Muscle layer of duodenum (tissue), 2 donors: ENCODE measurements at regions not wholly inside any gene's neighbourhood (a gene's known extent, or its start where the extent isn't known, plus 50 kb on each side); places are given as distances from the start of the nearest gene placed in this dataset.

ENCODE experiments used
- H3K27ac ChIP-seq: one replicate; pipeline ENCODE4 v1.7.0; 2013; ENCODE audit warnings: mild to moderate bottlenecking, low read length
- H3K27me3 ChIP-seq: one replicate; pipeline ENCODE4 v1.7.0; 2013; ENCODE audit warnings: low read depth, mild to moderate bottlenecking, control low read depth, low read length
- H3K36me3 ChIP-seq, 2 donors: one replicate each; pipeline ENCODE4 v1.7.0; 2013; ENCODE audit warnings: low read length in 2 of 2, control low read depth in 1 of 2, mild to moderate bottlenecking in 1 of 2; ENCODE audit not compliant: insufficient read depth in 2 of 2, control insufficient read depth in 1 of 2
- H3K4me1 ChIP-seq, 2 donors: one replicate each; pipeline ENCODE4 v1.7.0; 2013; ENCODE audit warnings: low read length in 2 of 2, mild to moderate bottlenecking in 2 of 2, control low read depth in 1 of 2, moderate library complexity in 1 of 2; ENCODE audit not compliant: insufficient read depth in 2 of 2, control insufficient read depth in 1 of 2
- H3K4me3 ChIP-seq, 2 donors: one replicate each; pipeline ENCODE4 v1.7.0; 2013; ENCODE audit warnings: low read length in 2 of 2, low read depth in 1 of 2, mild to moderate bottlenecking in 1 of 2
- H3K9me3 ChIP-seq, 2 donors: one replicate each; pipeline ENCODE4 v1.7.0; 2013; ENCODE audit warnings: low read length in 2 of 2, control low read depth in 1 of 2, mild to moderate bottlenecking in 1 of 2; ENCODE audit not compliant: control insufficient read depth in 1 of 2
- donor health status: healthy.

DNA sequence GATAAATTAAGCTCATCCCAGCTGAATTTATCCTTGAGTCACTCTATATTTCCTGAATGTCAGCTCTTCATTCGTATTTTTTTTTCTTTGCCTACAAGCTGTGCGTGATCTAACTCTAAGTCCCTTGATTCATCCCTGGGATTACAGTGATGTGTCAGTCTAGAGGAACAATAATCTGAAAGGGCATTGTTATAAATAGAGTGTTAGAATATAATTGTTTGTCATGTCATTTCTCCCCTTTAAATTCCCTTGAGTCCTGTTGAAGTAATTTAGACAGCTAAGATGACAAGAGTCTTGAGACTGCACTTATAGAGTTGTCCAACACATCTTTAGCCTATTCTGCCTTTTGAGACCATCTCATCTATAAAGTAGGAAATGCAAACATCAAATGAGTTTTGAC lies 621.8 kb downstream of the ZIC1 start:
- Histone ChIP-seq H3K36me3 (no peaks in the 10 kb centered on the region), H3K4me3 (no peak overlapping the region)

DNA sequence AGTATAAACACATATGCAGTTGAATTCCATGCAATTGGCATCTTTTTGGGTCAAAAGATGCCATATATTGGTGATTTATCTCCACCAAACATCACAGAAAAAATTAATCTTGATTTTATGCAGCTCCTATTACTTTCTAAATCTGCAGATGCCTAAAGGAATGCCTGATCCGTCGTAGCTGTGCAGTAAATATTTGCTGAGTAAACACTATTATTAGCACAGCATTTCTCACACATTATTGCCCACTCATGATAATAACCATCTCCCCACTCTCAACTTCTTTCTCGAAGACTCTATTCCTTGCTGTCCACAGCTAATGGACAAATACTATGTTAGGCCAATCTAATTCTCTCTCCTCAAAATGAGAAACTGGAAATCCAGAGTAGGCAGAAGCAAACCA lies 625.2 kb downstream of the ZIC1 start:
- no peaks in the 10 kb centered on the region for H3K27me3 ChIP-seq
- no peaks in the 10 kb centered on the region for H3K36me3 ChIP-seq
- no peaks in the 10 kb centered on the region for H3K4me1 ChIP-seq
- H3K9me3 ChIP-seq = no peaks in the 10 kb centered on the region
- no peak overlapping the region for H3K27ac ChIP-seq
- no peak overlapping the region for H3K4me3 ChIP-seq

More for the DNA sequence above, 621.8 kb downstream of the ZIC1 start:
- Histone ChIP-seq H3K27ac (no peak overlapping the region), H3K9me3 (no peaks in the 10 kb centered on the region), H3K27me3 (no peaks in the 10 kb centered on the region), H3K4me1 (no peaks in the 10 kb centered on the region)

DNA sequence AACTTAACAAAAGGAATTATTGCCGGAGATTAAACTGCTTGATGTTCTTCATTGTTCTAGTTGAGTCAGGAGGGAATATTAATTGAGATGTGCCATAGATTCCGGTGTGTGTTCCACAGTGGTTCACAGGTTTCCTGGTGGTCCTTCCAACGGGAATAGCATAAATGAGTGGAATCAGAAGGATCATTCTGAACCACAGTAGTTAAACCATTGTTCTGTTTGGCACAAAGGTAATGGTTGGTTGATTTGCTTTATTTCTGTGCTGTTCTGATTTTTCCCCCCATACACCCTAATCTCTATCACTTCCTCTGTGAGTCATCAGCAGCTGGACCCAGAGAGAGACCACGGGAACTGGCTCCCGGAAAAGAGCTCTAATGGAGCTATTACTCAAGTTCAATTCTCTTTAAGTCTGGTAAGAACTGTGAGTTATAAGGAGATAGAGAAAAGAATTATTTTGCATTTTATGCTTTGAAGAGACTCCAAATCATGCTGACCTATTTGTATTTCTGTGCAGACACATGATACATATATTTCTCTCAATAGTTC lies 627.2 kb downstream of the ZIC1 start:
- no peaks in the 10 kb centered on the region for H3K9me3 ChIP-seq
- H3K36me3 ChIP-seq = no peaks in the 10 kb centered on the region
- no peak overlapping the region for H3K27ac ChIP-seq
- H3K27me3 ChIP-seq = no peaks in the 10 kb centered on the region
- H3K4me1 ChIP-seq = no peaks in the 10 kb centered on the region
- H3K4me3 ChIP-seq = no peak overlapping the region

DNA sequence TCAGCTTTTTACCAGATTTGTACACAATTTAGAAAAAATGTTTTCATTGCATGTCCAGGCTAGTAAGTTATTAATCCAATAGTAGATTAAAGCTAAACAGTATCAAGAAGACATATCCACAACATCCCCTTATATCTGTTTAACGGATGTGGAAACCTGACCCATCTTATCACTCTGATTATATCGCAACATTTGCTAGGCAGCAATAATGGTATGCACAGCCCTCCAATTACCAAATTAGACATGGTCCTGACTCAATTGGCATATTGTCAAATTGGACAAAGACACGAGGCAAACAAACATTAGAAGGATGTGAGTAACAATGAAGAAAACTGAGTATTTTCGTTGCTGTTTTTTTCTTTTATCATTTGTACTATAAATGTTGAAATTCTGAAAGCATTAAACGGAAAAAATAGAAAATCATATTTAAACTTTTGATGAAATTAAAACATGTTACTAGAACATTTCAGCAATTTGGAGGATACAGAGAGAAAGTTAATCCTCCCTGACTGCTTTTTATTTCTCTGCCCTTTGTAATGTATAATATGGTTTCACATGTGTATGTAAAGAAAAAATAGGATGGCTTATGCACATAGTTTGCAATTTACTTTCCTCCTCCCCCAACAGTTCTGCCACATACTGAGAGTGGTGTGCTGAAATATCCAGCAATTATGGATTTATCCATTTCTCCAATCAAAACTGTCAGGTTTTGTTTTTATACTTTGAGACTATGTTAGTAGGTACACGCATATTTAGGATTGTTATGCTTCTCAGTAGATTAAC lies 633.7 kb downstream of the ZIC1 start:
- Histone ChIP-seq H3K9me3 (no peaks in the 10 kb centered on the region), H3K27ac (no peak overlapping the region), H3K27me3 (no peaks in the 10 kb centered on the region), H3K36me3 (no peaks in the 10 kb centered on the region), H3K4me1 (no peaks in the 10 kb centered on the region), H3K4me3 (no peak overlapping the region)

DNA sequence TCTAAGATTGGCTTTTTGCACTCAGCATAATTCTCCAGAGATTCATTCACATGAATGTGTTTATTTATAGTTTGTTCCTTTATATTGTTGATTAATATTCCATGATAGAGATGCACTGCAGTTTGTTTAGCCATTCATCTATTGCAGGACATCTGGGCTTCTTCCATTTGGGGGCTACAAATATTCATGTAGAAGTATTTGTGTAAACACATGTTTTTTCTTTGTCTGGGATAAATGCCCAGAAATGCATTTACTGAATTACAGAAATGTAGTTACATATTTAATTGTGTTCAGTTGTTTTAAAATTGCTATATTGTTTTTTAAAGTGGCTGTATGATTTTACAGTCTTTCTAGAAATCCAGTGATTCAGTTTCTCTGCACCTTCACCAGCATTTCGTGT lies 635.0 kb downstream of the ZIC1 start:
- Histone ChIP-seq H3K4me3 (no peak overlapping the region), H3K9me3 (no peaks in the 10 kb centered on the region), H3K27me3 (no peaks in the 10 kb centered on the region), H3K27ac (no peak overlapping the region), H3K4me1 (no peaks in the 10 kb centered on the region), H3K36me3 (no peaks in the 10 kb centered on the region)

DNA sequence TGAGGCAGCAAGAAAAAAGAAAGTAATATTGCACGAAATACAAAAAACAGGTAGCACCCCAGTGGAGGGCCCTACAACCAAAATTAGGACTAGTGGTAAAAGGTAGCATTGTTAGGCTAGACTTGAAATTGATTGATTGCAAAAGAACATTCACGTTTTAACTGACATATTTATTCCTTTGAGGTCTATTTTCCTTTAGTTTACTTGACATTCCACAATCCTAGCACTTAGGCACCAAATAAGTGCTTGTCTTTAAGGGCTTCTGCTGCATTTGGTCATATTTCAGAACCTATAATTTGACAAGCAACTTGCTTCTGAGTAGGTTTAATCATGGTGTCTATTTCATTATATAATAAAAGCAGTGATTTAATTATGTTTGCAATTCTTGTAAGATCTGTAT lies 642.7 kb upstream of the AGTR1 start:
- Histone ChIP-seq H3K4me3 (no peak overlapping the region), H3K9me3 (no peaks in the 10 kb centered on the region), H3K36me3 (no peaks in the 10 kb centered on the region), H3K4me1 (no peaks in the 10 kb centered on the region), H3K27me3 (no peaks in the 10 kb centered on the region), H3K27ac (no peak overlapping the region)

DNA sequence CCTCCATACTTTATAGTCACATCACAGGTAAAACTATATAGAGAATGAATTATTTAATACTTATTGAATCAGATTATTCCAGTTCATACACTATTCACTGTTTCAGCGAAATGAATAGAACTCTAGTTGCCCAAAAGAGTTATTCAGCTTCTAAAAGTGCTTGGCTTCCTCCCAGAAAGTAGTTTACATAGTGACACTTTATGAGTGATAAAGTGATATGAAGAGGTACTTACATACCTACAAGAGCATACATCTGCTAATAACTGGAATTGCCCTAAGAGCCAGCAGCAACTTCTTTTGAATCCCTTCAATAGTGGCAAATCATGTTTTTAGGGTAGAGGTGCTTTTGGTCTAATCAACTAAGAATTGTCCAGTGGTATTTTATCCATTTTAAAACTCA lies 635.1 kb upstream of the AGTR1 start:
- Histone ChIP-seq H3K4me1 (no peaks in the 10 kb centered on the region), H3K4me3 (no peak overlapping the region), H3K27me3 (no peaks in the 10 kb centered on the region), H3K27ac (no peak overlapping the region), H3K9me3 (no peaks in the 10 kb centered on the region), H3K36me3 (no peaks in the 10 kb centered on the region)

DNA sequence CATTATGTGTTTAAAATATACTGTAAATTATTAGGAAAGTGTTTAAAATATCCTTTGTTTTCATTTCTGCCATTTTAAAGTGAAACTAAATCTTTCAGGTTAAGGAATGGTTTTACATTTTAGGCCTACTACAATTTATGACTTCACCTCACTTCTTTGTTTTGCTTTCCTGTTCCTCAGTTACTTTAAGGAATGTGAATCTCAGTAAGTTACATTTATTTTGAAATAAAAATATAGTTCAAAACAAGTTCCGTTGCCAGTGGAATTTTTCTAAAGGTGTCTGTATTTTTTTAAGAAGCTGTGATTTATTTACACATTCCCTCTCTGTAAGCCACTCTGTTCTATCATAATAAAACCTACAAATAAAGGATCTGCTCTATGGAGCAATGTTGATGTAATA lies 630.9 kb upstream of the AGTR1 start:
- H3K27ac ChIP-seq = no peak overlapping the region
- no peak overlapping the region for H3K4me3 ChIP-seq
- no peaks in the 10 kb centered on the region for H3K27me3 ChIP-seq
- H3K9me3 ChIP-seq = no peaks in the 10 kb centered on the region
- H3K4me1 ChIP-seq = no peaks in the 10 kb centered on the region
- H3K36me3 ChIP-seq = no peaks in the 10 kb centered on the region

DNA sequence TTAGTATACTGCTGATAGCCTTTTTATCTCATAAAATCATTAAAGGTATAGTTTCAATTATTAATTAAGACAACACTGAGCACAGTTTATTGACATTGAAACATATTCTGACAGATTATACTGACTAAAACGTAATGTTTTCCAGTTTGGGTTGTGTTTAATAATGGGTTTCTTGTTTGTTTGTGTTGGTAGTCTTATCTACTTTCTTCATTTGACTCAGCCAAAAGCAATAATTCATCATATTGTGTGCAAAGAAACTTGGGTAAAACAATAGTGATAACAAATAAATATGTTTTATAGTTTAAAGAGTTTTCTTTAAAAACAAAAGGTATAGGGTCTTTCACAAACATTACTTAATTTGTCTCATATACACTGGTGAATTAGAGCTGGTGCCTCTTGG lies 629.2 kb upstream of the AGTR1 start:
- Histone ChIP-seq H3K4me1 (no peaks in the 10 kb centered on the region), H3K27ac (no peak overlapping the region), H3K4me3 (no peak overlapping the region), H3K9me3 (no peaks in the 10 kb centered on the region), H3K27me3 (no peaks in the 10 kb centered on the region), H3K36me3 (no peaks in the 10 kb centered on the region)

DNA sequence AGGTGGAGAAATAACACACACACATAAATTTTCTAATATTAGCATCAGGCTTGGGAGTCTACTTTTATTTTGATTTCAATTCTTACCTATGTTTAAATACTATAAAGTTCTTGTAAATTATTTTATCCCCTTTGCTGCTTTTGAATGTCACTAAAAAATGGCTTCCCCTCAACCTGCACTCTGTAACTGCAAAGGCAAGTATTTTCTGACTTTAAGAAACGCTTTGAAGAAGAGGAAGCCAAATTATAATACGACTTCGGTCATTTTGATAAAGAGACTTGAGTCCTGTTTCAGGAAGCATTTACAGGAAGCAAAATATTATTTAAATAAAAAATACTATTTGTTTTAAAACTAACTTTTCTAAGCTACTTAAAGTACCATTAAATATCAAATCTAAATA lies 627.7 kb upstream of the AGTR1 start:
- Histone ChIP-seq H3K4me3 (no peak overlapping the region), H3K9me3 (no peaks in the 10 kb centered on the region), H3K4me1 (no peaks in the 10 kb centered on the region), H3K36me3 (no peaks in the 10 kb centered on the region), H3K27me3 (no peaks in the 10 kb centered on the region), H3K27ac (no peak overlapping the region)

DNA sequence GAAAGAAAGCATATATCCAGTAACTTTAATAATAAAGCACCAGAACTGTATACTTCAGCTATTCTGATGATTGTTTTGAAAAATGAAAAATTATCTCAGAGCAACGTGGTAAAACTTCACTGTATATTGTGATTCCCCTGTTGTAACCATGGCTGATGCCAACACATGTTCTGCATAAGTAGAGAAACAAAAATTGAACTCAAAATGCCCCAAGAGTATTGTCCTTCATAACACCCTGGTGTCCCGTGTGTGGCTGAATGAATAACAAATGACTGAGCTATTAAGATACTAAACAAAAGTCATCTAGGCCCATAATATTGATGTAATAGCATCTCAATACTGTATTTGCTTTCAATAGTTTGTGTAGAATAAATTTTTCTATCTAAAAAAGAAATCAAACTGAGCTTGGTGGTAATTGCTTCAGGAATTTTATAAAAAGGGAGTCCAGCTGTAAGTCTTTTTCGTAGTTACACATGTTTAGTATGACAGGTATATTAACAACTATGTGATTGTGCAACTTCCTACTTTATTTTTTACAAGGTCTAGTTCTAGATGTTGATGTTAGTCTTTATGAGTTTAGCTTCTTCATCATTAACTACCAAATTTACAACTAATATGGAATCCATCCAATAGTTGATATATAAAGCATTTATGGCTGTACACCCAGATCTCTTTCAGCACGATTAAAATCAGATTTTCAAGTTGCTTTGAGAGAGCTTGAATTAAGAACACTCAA lies 623.8 kb upstream of the AGTR1 start:
- no peak overlapping the region for H3K4me3 ChIP-seq
- no peaks in the 10 kb centered on the region for H3K27me3 ChIP-seq

More for the DNA sequence above, 623.8 kb upstream of the AGTR1 start:
- no peaks in the 10 kb centered on the region for H3K9me3 ChIP-seq
- H3K27ac ChIP-seq = no peak overlapping the region
- peaks cover 0 to 3% of the 10 kb centered on the region in 2 donors for H3K4me1 ChIP-seq
- no peaks in the 10 kb centered on the region for H3K36me3 ChIP-seq
